DOHH2 (cell line): ENCODE measurements at regions not wholly inside any gene's neighbourhood (a gene's known extent, or its start where the extent isn't known, plus 50 kb on each side); places are given as distances from the start of the nearest gene placed in this dataset.

Experiments used
- EZH2phosphoT487 ChIP-seq: fragments of 200-600 bp; sonication (generic); IDR thresholded peaks from 2 replicates; pipeline ENCODE4 v1.6.1; 2017; ENCODE audit warnings: borderline replicate concordance, mild to moderate bottlenecking, antibody characterized with exemption, low read length, moderate library complexity, mixed read lengths
- TF ChIP-seq, protein P1 (sequence below): fragments of 200-600 bp; sonication (generic); IDR thresholded peaks from one replicate; pipeline ENCODE4 v1.5.1; 2014; ENCODE audit warnings: antibody characterized with exemption, mild to moderate bottlenecking, low read depth, low read length; ENCODE audit not compliant: poor library complexity, severe bottlenecking

DNA sequence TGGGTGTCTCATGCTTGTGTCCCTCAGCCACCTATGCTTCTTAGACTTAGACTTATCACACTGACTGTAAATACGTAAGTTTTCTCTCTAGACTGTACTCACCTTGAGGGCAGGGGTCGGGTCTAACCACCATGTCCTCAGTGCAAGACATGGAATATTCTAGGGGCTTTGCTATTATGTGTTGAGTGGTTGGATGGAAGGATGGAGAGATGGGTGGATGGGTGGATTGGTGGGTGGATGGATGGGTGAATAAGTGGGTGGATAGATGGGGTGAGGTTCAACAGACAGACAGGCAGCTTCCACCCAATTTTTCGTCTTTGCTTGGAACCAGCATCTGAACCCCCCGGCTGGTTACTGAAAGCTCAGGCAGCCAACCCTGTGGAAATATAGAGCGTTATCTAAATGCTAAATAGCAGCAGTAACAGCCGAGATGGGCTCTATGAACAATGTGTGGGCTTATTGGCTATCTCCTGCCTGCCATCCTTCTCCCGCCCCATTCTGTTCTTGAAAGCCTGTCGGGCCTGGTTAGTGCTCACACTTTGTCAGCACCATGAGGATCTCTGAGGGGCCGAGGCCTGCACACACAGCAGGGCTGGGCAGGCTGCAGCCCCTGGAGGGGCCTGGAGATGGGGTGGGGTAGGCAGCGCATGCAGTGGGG lies 130.7 kb downstream of the ACTL8 start:
- TF ChIP-seq, protein P1, sequence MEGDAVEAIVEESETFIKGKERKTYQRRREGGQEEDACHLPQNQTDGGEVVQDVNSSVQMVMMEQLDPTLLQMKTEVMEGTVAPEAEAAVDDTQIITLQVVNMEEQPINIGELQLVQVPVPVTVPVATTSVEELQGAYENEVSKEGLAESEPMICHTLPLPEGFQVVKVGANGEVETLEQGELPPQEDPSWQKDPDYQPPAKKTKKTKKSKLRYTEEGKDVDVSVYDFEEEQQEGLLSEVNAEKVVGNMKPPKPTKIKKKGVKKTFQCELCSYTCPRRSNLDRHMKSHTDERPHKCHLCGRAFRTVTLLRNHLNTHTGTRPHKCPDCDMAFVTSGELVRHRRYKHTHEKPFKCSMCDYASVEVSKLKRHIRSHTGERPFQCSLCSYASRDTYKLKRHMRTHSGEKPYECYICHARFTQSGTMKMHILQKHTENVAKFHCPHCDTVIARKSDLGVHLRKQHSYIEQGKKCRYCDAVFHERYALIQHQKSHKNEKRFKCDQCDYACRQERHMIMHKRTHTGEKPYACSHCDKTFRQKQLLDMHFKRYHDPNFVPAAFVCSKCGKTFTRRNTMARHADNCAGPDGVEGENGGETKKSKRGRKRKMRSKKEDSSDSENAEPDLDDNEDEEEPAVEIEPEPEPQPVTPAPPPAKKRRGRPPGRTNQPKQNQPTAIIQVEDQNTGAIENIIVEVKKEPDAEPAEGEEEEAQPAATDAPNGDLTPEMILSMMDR, result no peak
- no peak for TF ChIP-seq EZH2phosphoT487
